Endothelial cell (in vitro differentiated cells): ENCODE measurements at regions not wholly inside any gene's neighbourhood (a gene's known extent, or its start where the extent isn't known, plus 50 kb on each side); places are given as distances from the start of the nearest gene placed in this dataset.
A peak's percentile ranks its signal among the peaks of the same experiment; 100 is the strongest.

ENCODE experiments used
- DNase-seq: peaks from one replicate; pipeline ENCODE4 v3.0.0; 2021; ENCODE audit warnings: low spot score
- H3K27ac Mint-ChIP-seq: one replicate; pipeline ENCODE4 v1.8.0; 2021; ENCODE audit warnings: mixed read lengths, inconsistent platforms; ENCODE audit not compliant: unreplicated experiment
- H3K27me3 Mint-ChIP-seq: one replicate; pipeline ENCODE4 v1.8.0; 2021; ENCODE audit warnings: mild to moderate bottlenecking, moderate library complexity, mixed read lengths, inconsistent platforms; ENCODE audit not compliant: unreplicated experiment
- H3K36me3 Mint-ChIP-seq: one replicate; pipeline ENCODE4 v1.8.0; 2021; ENCODE audit warnings: mild to moderate bottlenecking, low read depth, mixed read lengths, inconsistent platforms; ENCODE audit not compliant: unreplicated experiment
- H3K4me1 Mint-ChIP-seq: one replicate; pipeline ENCODE4 v1.8.0; 2021; ENCODE audit warnings: mild to moderate bottlenecking, mixed read lengths, inconsistent platforms; ENCODE audit not compliant: unreplicated experiment
- H3K4me3 Mint-ChIP-seq: one replicate; pipeline ENCODE4 v1.8.0; 2021; ENCODE audit warnings: mild to moderate bottlenecking, mixed read lengths, inconsistent platforms; ENCODE audit not compliant: unreplicated experiment
- H3K9me3 Mint-ChIP-seq: one replicate; pipeline ENCODE4 v1.8.0; 2021; ENCODE audit warnings: mixed read lengths, inconsistent platforms; ENCODE audit not compliant: unreplicated experiment
- TF ChIP-seq, protein P1 (sequence below): fragments of 200-600 bp; sonication (generic); IDR thresholded peaks from one replicate; pipeline ENCODE4 v1.5.0; 2021; ENCODE audit warnings: antibody characterized with exemption; ENCODE audit not compliant: unreplicated experiment

DNA sequence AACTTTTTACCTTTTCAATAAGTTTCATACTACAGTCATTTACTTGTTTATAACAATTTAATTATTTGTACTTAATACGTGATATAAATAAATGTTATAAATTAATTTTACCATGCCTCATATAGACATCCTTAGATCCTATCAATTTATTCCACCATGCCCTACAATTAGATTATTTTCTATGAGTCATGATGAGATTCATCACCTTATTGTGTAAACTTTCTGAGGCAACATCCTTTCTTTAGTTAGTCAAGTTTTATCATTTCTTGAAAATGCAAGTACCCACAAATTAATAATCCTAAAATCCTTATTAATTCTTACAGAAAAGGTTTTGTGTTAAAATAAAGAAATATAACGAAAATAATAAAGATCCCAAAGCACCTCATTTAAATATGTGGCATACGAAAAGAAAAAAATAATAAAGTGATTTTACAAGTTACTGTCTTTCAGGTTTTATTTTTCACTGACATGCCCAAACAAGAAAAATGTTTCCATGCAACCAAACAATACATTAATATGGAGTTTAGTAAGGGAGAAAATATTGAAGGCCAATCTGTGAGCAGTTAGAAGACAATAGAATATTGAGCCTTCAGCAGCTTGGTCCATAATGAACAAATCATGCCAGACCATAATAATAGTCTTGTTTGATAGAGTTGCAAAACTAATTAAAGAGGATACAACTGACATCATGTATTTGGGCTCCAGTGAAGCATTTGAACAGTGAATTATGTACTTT, 188.7 kb upstream of the MRPS30 start:
- no peaks in the 10 kb centered on the region for H3K4me1 Mint-ChIP-seq
- no peak overlapping the region for H3K27ac Mint-ChIP-seq
- no peak for DNase-seq
- H3K9me3 Mint-ChIP-seq = no peaks in the 10 kb centered on the region
- TF ChIP-seq, protein P1, sequence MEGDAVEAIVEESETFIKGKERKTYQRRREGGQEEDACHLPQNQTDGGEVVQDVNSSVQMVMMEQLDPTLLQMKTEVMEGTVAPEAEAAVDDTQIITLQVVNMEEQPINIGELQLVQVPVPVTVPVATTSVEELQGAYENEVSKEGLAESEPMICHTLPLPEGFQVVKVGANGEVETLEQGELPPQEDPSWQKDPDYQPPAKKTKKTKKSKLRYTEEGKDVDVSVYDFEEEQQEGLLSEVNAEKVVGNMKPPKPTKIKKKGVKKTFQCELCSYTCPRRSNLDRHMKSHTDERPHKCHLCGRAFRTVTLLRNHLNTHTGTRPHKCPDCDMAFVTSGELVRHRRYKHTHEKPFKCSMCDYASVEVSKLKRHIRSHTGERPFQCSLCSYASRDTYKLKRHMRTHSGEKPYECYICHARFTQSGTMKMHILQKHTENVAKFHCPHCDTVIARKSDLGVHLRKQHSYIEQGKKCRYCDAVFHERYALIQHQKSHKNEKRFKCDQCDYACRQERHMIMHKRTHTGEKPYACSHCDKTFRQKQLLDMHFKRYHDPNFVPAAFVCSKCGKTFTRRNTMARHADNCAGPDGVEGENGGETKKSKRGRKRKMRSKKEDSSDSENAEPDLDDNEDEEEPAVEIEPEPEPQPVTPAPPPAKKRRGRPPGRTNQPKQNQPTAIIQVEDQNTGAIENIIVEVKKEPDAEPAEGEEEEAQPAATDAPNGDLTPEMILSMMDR = no peak
- H3K27me3 Mint-ChIP-seq = no peaks in the 10 kb centered on the region
- no peak overlapping the region for H3K4me3 Mint-ChIP-seq
- H3K36me3 Mint-ChIP-seq = no peaks in the 10 kb centered on the region

DNA sequence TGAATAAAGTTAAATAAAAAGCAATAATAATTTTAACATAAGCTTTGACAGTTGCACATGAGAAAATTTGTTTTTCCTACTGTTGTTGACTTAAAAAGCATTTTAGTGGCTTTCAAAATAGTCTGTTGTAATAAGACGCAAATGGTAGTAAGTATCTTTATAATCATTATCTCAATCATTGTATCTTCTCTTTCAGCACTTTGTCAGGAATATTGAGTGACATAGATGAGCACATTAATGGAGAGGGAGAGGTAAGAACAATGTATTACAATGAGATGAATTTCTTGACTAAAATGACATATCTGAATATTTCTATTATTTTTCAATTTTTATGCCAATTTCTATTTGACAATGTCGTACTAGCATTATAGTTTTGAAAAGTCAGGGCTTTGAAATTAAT, 193.9 kb upstream of the MRPS30 start:
- Mint-ChIP-seq H3K9me3 (no peaks in the 10 kb centered on the region), H3K4me3 (no peak overlapping the region), H3K36me3 (no peaks in the 10 kb centered on the region), H3K27ac (no peak overlapping the region), H3K27me3 (no peaks in the 10 kb centered on the region), H3K4me1 (no peaks in the 10 kb centered on the region)
- TF ChIP-seq, protein P1 = no peak
- no peak for DNase-seq

DNA sequence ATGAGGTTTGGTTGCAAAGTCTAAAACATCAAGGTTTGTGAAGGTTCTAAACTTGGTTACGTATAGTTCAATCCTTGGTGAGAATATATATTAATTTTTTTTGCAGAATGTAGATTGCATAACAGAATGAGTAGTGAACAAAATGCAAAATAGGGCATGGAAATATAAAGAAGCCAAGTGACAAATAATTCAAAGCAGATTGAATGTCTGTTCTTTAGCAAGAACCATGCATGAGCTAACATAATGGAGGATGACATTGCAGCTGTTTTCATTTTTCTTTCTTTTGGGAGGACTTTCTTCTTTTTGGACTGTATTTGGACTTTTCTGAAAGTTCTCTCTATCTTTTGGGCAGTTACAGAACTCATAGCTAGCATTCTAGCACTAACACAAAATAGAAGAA, 194.8 kb upstream of the MRPS30 start:
- Mint-ChIP-seq H3K4me1 (no peaks in the 10 kb centered on the region), H3K4me3 (no peak overlapping the region), H3K27me3 (no peaks in the 10 kb centered on the region), H3K27ac (no peak overlapping the region), H3K36me3 (no peaks in the 10 kb centered on the region), H3K9me3 (no peaks in the 10 kb centered on the region)
- TF ChIP-seq, protein P1 = no peak
- no peak for DNase-seq

DNA sequence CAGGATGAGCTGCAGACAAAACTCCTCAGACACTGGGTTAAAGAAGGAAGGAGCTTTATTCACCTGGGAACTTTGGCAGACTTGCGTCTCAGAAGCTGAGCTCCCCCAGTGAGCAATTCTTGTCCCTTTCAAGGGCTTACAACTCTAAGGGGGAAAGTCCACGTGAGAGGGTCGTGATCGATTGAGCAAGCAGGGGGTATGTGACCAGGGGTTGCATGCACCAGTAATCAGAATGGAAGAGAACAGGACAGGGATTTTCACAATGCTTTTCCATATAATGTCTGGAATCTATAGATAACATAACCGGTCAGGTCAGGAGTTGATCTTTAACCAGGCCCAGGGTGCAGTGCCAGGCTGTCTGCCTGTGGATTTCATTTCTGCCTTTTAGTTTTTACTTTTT, 202.8 kb upstream of the MRPS30 start:
- TF ChIP-seq, protein P1 = no peak
- DNase-seq = no peak
- Mint-ChIP-seq H3K4me1 (no peaks in the 10 kb centered on the region), H3K27me3 (no peaks in the 10 kb centered on the region), H3K9me3 (no peaks in the 10 kb centered on the region), H3K36me3 (no peaks in the 10 kb centered on the region), H3K4me3 (no peak overlapping the region), H3K27ac (no peak overlapping the region)

DNA sequence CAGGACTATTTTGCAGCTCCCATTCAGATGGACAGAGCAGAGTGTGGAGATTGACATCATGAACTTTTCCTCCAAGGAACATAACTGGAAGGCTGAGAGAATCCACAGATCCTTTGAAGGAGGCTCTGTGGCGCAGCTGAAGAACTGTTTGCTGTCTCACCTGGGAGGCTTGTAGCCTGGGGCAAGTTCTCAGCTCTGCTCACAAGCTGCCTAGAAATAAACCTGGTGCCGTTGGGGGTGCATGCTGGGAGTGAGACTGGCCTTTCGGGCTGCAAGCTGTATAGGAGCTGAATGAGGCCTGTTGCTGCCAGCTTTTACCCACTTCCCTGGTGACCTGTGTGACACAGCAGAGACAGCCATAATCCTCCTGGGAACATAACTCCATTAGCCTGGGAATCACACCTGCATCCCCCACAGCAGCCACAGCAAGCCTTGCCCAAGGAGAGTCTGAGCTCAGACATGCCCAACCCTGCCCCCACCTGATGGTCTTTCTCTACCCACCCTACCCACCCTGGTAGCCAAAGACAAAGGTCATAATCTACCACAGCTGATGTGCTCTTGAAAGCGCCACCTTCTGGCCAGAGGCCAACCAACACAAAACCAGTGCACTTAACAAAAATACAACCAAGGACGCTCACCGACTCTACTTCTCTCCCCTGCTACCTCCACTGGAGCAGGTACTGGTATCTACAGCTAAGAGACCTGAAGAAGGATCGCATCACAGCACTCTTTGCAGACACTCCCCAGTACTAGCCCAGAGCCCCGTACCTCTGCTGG, 205.1 kb upstream of the MRPS30 start:
- no peaks in the 10 kb centered on the region for H3K9me3 Mint-ChIP-seq
- no peaks in the 10 kb centered on the region for H3K4me1 Mint-ChIP-seq
- TF ChIP-seq, protein P1 = no peak
- H3K4me3 Mint-ChIP-seq = no peak overlapping the region
- peak; percentile 20 for DNase-seq
- H3K27ac Mint-ChIP-seq = no peak overlapping the region
- peaks cover 2% of the 10 kb centered on the region for H3K27me3 Mint-ChIP-seq
- no peaks in the 10 kb centered on the region for H3K36me3 Mint-ChIP-seq
